GM12878 (cell line): ENCODE measurements at regions not wholly inside any gene's neighbourhood (a gene's known extent, or its start where the extent isn't known, plus 50 kb on each side); places are given as distances from the start of the nearest gene placed in this dataset.

Experiments
- ATAC-seq: fragments of 200-7000 bp; cut with Tn5 transposase; 3 replicates; pipeline ENCODE4 v1.9.1; 2020; ENCODE audit warnings: mild to moderate bottlenecking, moderate library complexity
- BruUV-seq: library from RNA; stranded (reverse); fragments of 400-500 nt; replicated peaks from 2 replicates; lab custom pipeline; 2021; lab: Mats Ljungman, UMichigan
- CTCF ChIA-PET: fragments of 300-600 bp; sonication (Branson Sonifier 250); formaldehyde crosslinking; extraction: SDS; loops from one replicate; lab custom pipeline; 2021; ENCODE audit warnings: inconsistent platforms; lab: Yijun Ruan, JAX
- POLR2A ChIA-PET: fragments of 350-600 bp; formaldehyde crosslinking; extraction: SDS; loops from one replicate; lab custom pipeline; 2021; ENCODE audit warnings: inconsistent platforms; lab: Charles Lee
- RAD21 ChIA-PET: fragments of 300-600 bp; sonication (Branson Sonifier 250); formaldehyde crosslinking; loops from one replicate; lab custom pipeline; 2023; ENCODE audit warnings: antibody characterized with exemption; ENCODE audit not compliant: unreplicated experiment; lab: Charles Lee
- SMC1A ChIA-PET: fragments of 300-600 bp; sonication (Branson Sonifier 250); formaldehyde crosslinking; loops from one replicate; lab custom pipeline; 2023; ENCODE audit not compliant: unreplicated experiment, uncharacterized antibody; lab: Charles Lee
- DNase-seq: peaks from one replicate; pipeline ENCODE4 v3.0.0-alpha.2; 2011; ENCODE audit warnings: low read depth, low spot score
- FAIRE-seq: peaks from 3 replicates; lab custom pipeline; 2011; peaks lifted over from hg19 to GRCh38; lab: Jason Lieb, UNC
- H2AFZ ChIP-seq: 2 replicates; pipeline ENCODE4 v1.6.0; 2011; ENCODE audit warnings: low read depth, low read length, control low read depth; ENCODE audit not compliant: control insufficient read depth
- H3K27ac ChIP-seq: 2 replicates; pipeline ENCODE4 v1.5.1; 2011; ENCODE audit warnings: control low read depth; ENCODE audit not compliant: control insufficient read depth, insufficient read depth
- H3K27me3 ChIP-seq, 2 experiments: replicated peaks in 1 of 2; 2 replicates each; pipeline versions ENCODE4 v1.6.0 to v1.6.1; 2011; ENCODE audit warnings: low read length in 1 of 2; ENCODE audit not compliant: control insufficient read depth in 2 of 2, insufficient read depth in 2 of 2
- H3K36me3 ChIP-seq, 2 experiments: 2 replicates each; pipeline ENCODE4 v1.5.1; 2011; ENCODE audit warnings: low read length in 1 of 2; ENCODE audit not compliant: control insufficient read depth in 2 of 2, insufficient read depth in 2 of 2
- H3K4me1 ChIP-seq: 2 replicates; pipeline ENCODE4 v1.6.1; 2011; ENCODE audit warnings: mild to moderate bottlenecking, low read length, moderate library complexity, mixed read lengths; ENCODE audit not compliant: control insufficient read depth, insufficient read depth
- H3K4me2 ChIP-seq: 2 replicates; pipeline ENCODE4 v1.6.0; 2011; ENCODE audit warnings: control low read depth; ENCODE audit not compliant: control insufficient read depth, insufficient read depth
- H3K4me3 ChIP-seq: fragments of 200-600 bp; sonication (generic); 2 replicates; pipeline ENCODE4 v1.5.1; 2016
- H3K79me2 ChIP-seq: 2 replicates; pipeline ENCODE4 v1.6.0; 2011; ENCODE audit warnings: low read length; ENCODE audit not compliant: control insufficient read depth, insufficient read depth
- H3K9ac ChIP-seq: 2 replicates; pipeline ENCODE4 v1.8.0; 2011; ENCODE audit warnings: low read length, control low read depth, mixed read lengths; ENCODE audit not compliant: control insufficient read depth, insufficient read depth
- H3K9me3 ChIP-seq: replicated peaks from 3 replicates; pipeline ENCODE4 v1.5.1; 2011; ENCODE audit warnings: mild to moderate bottlenecking, low read length; ENCODE audit not compliant: control insufficient read depth, insufficient read depth
- H4K20me1 ChIP-seq: 2 replicates; pipeline ENCODE4 v1.6.0; 2011; ENCODE audit not compliant: control insufficient read depth, insufficient read depth
- ATF2 ChIP-seq: IDR thresholded peaks from 2 replicates; pipeline ENCODE4 v1.6.1; 2012; ENCODE audit warnings: low read length, inconsistent platforms
- ATF3 ChIP-seq: IDR thresholded peaks from 2 replicates; pipeline ENCODE4 v1.6.1; 2011; ENCODE audit warnings: low read depth, mild to moderate bottlenecking, low read length, moderate library complexity, borderline replicate concordance; ENCODE audit errors: extremely low read depth
- BACH1 ChIP-seq: fragments of 450-650 bp; IDR thresholded peaks from 2 replicates; pipeline ENCODE4 v1.6.1; 2017; ENCODE audit warnings: mild to moderate bottlenecking, borderline replicate concordance
- CEBPB ChIP-seq, 2 experiments: fragments of 150-350 bp in 1 of 2; IDR thresholded peaks; 2 replicates each; pipeline ENCODE4 v1.6.1; 2012 to 2014; ENCODE audit warnings: low read depth in 2 of 2, low read length in 2 of 2, borderline replicate concordance in 1 of 2, inconsistent platforms in 1 of 2
- CREB1 ChIP-seq: IDR thresholded peaks from 2 replicates; pipeline ENCODE4 v1.6.1; 2012; ENCODE audit warnings: low read depth, mild to moderate bottlenecking, inconsistent platforms
- HDAC6 ChIP-seq: fragments of 200-600 bp; sonication (generic); IDR thresholded peaks from one replicate; pipeline ENCODE4 v1.8.0; 2017; ENCODE audit warnings: antibody characterized with exemption; ENCODE audit not compliant: unreplicated experiment
- PBX3 ChIP-seq: IDR thresholded peaks from 2 replicates; pipeline ENCODE4 v1.6.1; 2011; ENCODE audit warnings: mild to moderate bottlenecking, low read depth, low read length, moderate library complexity; ENCODE audit not compliant: insufficient replicate concordance
- PML ChIP-seq: IDR thresholded peaks from 2 replicates; pipeline ENCODE4 v1.6.1; 2012; ENCODE audit warnings: low read length, inconsistent platforms
- POLR2A ChIP-seq: IDR thresholded peaks from 2 replicates; pipeline ENCODE4 v1.6.1; 2011; ENCODE audit warnings: low read depth, mild to moderate bottlenecking, low read length
- SMC3 ChIP-seq: IDR thresholded peaks from 2 replicates; pipeline ENCODE4 v1.6.1; 2011; ENCODE audit warnings: low read length, improper control_type of control experiment, borderline replicate concordance
- SREBF2 ChIP-seq: IDR thresholded peaks from 2 replicates; pipeline ENCODE4 v1.6.1; 2012; ENCODE audit warnings: mild to moderate bottlenecking, low read length
- TARDBP ChIP-seq: IDR thresholded peaks from 2 replicates; pipeline ENCODE4 v1.6.1; 2016; ENCODE audit warnings: borderline replicate concordance
- ZNF207 ChIP-seq: fragments of 450-650 bp; IDR thresholded peaks from 2 replicates; pipeline ENCODE4 v1.6.1; 2014; ENCODE audit warnings: antibody characterized with exemption, mild to moderate bottlenecking, borderline replicate concordance
- ZNF274 ChIP-seq: IDR thresholded peaks from one replicate; pipeline ENCODE4 v1.8.0; 2011; ENCODE audit not compliant: insufficient read length, insufficient read depth
- WGBS: methylation state at CpG from one replicate; pipeline ENCODE4 v1.1.6; 2016; ENCODE audit warnings: low lambda C conversion rate; ENCODE audit not compliant: insufficient replicate concordance, insufficient coverage; ENCODE audit errors: missing lambda C conversion rate; 5-methylcytosine and 5-hydroxymethylcytosine counted together
- in situ Hi-C: fragments of 300-500 bp; cut with MboI; formaldehyde crosslinking; loops from 9 replicates; pipeline ENCODE4 v1.14.3; 2018; ENCODE audit warnings: mixed read lengths
- intact Hi-C: fragments of 100-400 bp; cut with micrococcal nuclease; formaldehyde crosslinking; loops from one replicate; pipeline ENCODE4 v1.14.2; 2022; ENCODE audit not compliant: unreplicated experiment

- ChIA-PET POLR2A (no interaction called here), RAD21 (no interaction called here), CTCF (no interaction called here), SMC1A (interaction anchor here (1.0 kb wide), 1 partner anchor 22 kb away, joined by 3 read pairs; no protein-coding TSS in a partner anchor)
- H3K4me2 ChIP-seq: no peak overlapping the region
- ATAC-seq: no peak
- H3K9me3 ChIP-seq: no peaks in the 10 kb centered on the region
- no peak overlapping the region for H3K27ac ChIP-seq
- H3K36me3 ChIP-seq: no peaks in the 10 kb centered on the region
- no peak overlapping the region for H3K9ac ChIP-seq
- BruUV-seq: no TSS peak
- no peaks in the 10 kb centered on the region for H3K79me2 ChIP-seq
- H2AFZ ChIP-seq: no peak overlapping the region
- no peaks in the 10 kb centered on the region; a peak in 1 of 4 replicates for H3K27me3 ChIP-seq
- no peaks in the 10 kb centered on the region for H3K4me1 ChIP-seq
- WGBS: 2% methylated on average over 7 of the region's 7 CpGs
- H3K4me3 ChIP-seq: no peak overlapping the region
- no peak for FAIRE-seq
- H4K20me1 ChIP-seq: no peaks in the 10 kb centered on the region
- DNase-seq: no peak
- no peak for TF ChIP-seq SMC3
- TF ChIP-seq ATF3: no peak
- no peak for TF ChIP-seq TARDBP
- no peak for TF ChIP-seq ATF2
- TF ChIP-seq CEBPB (IDR thresholded peaks at IDR 0.05; ENCODE audit: borderline replicate concordance in 1 of 2, low read depth in 2 of 2, low read length in 2 of 2): no peak
- no peak for TF ChIP-seq CREB1
- TF ChIP-seq PML: no peak
- TF ChIP-seq HDAC6: no peak
- TF ChIP-seq BACH1: no peak
- no peak for TF ChIP-seq POLR2A
- TF ChIP-seq ZNF274: no peak
- no peak for TF ChIP-seq ZNF207
- TF ChIP-seq SREBF2: no peak
- no peak for TF ChIP-seq PBX3
- intact Hi-C loops (no loop called here), in situ Hi-C loops (no loop called here)
Measured at GRCh38 chr10:120022357-120022756, 129.8 kb downstream of the SEC23IP start.
